Motor neuron (in vitro differentiated cells): ENCODE measurements at regions not wholly inside any gene's neighbourhood (a gene's known extent, or its start where the extent isn't known, plus 50 kb on each side); places are given as distances from the start of the nearest gene placed in this dataset.
A peak's percentile ranks its signal among the peaks of the same experiment; 100 is the strongest.

Source experiments
- ATAC-seq, 8 experiments: fragments of 200-7000 bp; cut with Tn5 transposase; replicated peaks in 6 of 8; 2 replicates each; pipeline ENCODE4 v1.8.0; 2021; ENCODE audit warnings: mild to moderate bottlenecking in 8 of 8, moderate library complexity in 8 of 8
- H3K27ac ChIP-seq, 2 donors: fragments of 250-450 bp; sonication (Bioruptor Pico); 2 replicates each; pipeline ENCODE4 v1.9.0; 2021; ENCODE audit warnings: antibody characterized with exemption in 2 of 2, mild to moderate bottlenecking in 2 of 2, moderate library complexity in 1 of 2
- H3K4me1 ChIP-seq, 2 donors: fragments of 250-450 bp; sonication (Bioruptor Pico); replicated peaks in 1 of 2; 2 replicates each; pipeline ENCODE4 v1.6.1; 2021; ENCODE audit warnings: antibody characterized with exemption in 2 of 2, mild to moderate bottlenecking in 2 of 2, moderate library complexity in 1 of 2
- H3K4me3 ChIP-seq, 5 donors: fragments of 250-450 bp; sonication (Bioruptor Pico); 2 replicates each; pipeline ENCODE4 v1.9.0; 2021; ENCODE audit warnings: antibody characterized with exemption in 5 of 5, mild to moderate bottlenecking in 5 of 5, moderate library complexity in 4 of 5
- WGBS, 10 experiments: fragments of 450-650 bp; shearing (Covaris generic); methylation state at CpG; one replicate each; pipeline ENCODE4 v1.0.0; 2022; 5-methylcytosine and 5-hydroxymethylcytosine counted together
- in situ Hi-C, 9 experiments: fragments of 400-800 bp; cut with MboI; loops; one replicate each; pipeline ENCODE4 v1.15.0; 2021; ENCODE audit warnings: low sequenced_read_pairs in 9 of 9, low pct_unique_long_range_greater_than_20kb in 2 of 9; ENCODE audit not compliant: unreplicated experiment in 9 of 9

GRCh38 chr2:146130290-146130689, 1610.4 kb upstream of the ZEB2 start:
- ATAC-seq = peak in 3 of 8 experiments; percentile 47 to 76 (median 75)
- Histone ChIP-seq H3K4me3 (no peak overlapping the region), H3K27ac (no peak overlapping the region), H3K4me1 (no peaks in the 10 kb centered on the region)
- in situ Hi-C loops = no loop called here
- WGBS, 10 experiments = 92 to 100% methylated on average over 2 to 4 of the region's 4 CpGs; no CpG with 5 or more reads in 8 of the 10 experiments

GRCh38 chr2:146129231-146129630, 1609.3 kb upstream of the ZEB2 start:
- H3K4me3 ChIP-seq = no peak overlapping the region
- 78 to 100% (median 91%) methylated on average over 1 to 2 of the region's 2 CpGs for WGBS, 10 experiments
- in situ Hi-C loops = no loop called here
- no peak overlapping the region for H3K27ac ChIP-seq
- no peak for ATAC-seq
- no peaks in the 10 kb centered on the region for H3K4me1 ChIP-seq

GRCh38 chr2:146128216-146128615, 1608.3 kb upstream of the ZEB2 start:
- no peaks in the 10 kb centered on the region for H3K4me1 ChIP-seq
- no peak overlapping the region for H3K27ac ChIP-seq
- 29 to 100% (median 83%) methylated on average over 1 to 3 of the region's 3 CpGs for WGBS, 10 experiments
- ATAC-seq = peak in 2 of 8 experiments; percentile 65 to 71
- in situ Hi-C loops = no loop called here
- H3K4me3 ChIP-seq = no peak overlapping the region

GRCh38 chr2:146125551-146125950, 1605.6 kb upstream of the ZEB2 start:
- Histone ChIP-seq H3K27ac (no peak overlapping the region), H3K4me1 (no peaks in the 10 kb centered on the region), H3K4me3 (no peak overlapping the region)
- in situ Hi-C loops = no loop called here
- no peak for ATAC-seq

- no peaks in the 10 kb centered on the region for H3K4me1 ChIP-seq
- no peak for ATAC-seq
- no peak overlapping the region for H3K27ac ChIP-seq
- 44 to 100% (median 71%) methylated on average over 1 to 2 of the region's 2 CpGs; no CpG with 5 or more reads in 1 of the 10 experiments for WGBS, 10 experiments
- in situ Hi-C loops = no loop called here
- no peak overlapping the region for H3K4me3 ChIP-seq
These were observed 1604.8 kb upstream of the ZEB2 start for GRCh38 chr2:146124741-146125140.

GRCh38 chr2:146123714-146124113, 1603.8 kb upstream of the ZEB2 start:
- H3K4me3 ChIP-seq = no peak overlapping the region
- no peak overlapping the region for H3K27ac ChIP-seq
- in situ Hi-C loops = no loop called here
- no peaks in the 10 kb centered on the region for H3K4me1 ChIP-seq
- no peak for ATAC-seq
- 40 to 100% (median 75%) methylated on average over 1 of the region's 1 CpG; no CpG with 5 or more reads in 3 of the 10 experiments for WGBS, 10 experiments

- in situ Hi-C loops = no loop called here
- WGBS, 10 experiments = 70 to 100% (median 91%) methylated on average over 1 to 3 of the region's 3 CpGs
- Histone ChIP-seq H3K27ac (no peak overlapping the region), H3K4me3 (no peak overlapping the region), H3K4me1 (no peaks in the 10 kb centered on the region)
- no peak for ATAC-seq
These were observed 1603.3 kb upstream of the ZEB2 start for GRCh38 chr2:146123256-146123655.

GRCh38 chr2:146119586-146119985, 1599.7 kb upstream of the ZEB2 start:
- 58 to 100% (median 86%) methylated on average over 1 to 3 of the region's 3 CpGs for WGBS, 10 experiments
- Histone ChIP-seq H3K27ac (no peak overlapping the region), H3K4me3 (no peak overlapping the region), H3K4me1 (no peaks in the 10 kb centered on the region)
- in situ Hi-C loops = no loop called here
- no peak for ATAC-seq

- in situ Hi-C loops = no loop called here
- WGBS, 10 experiments = 67 to 100% (median 73%) methylated on average over 2 to 3 of the region's 3 CpGs; no CpG with 5 or more reads in 7 of the 10 experiments
- no peak overlapping the region for H3K27ac ChIP-seq
- no peak overlapping the region for H3K4me3 ChIP-seq
- H3K4me1 ChIP-seq = no peaks in the 10 kb centered on the region
- ATAC-seq = peak in 1 of 8 experiments; percentile 23
These were observed 1589.1 kb upstream of the ZEB2 start for GRCh38 chr2:146108993-146109392.

GRCh38 chr2:146094185-146094584, 1574.3 kb upstream of the ZEB2 start:
- whole genome bisulfite sequencing, 10 experiments = 0 to 100% (median 69%) methylated on average over 1 to 3 of the region's 3 CpGs; no CpG with 5 or more reads in 2 of the 10 experiments
- ATAC-seq = no peak
- H3K4me3 ChIP-seq = no peak overlapping the region
- H3K4me1 ChIP-seq = no peaks in the 10 kb centered on the region
- in situ Hi-C loops = no loop called here
- no peak overlapping the region for H3K27ac ChIP-seq

GRCh38 chr2:146081459-146081858, 1561.5 kb upstream of the ZEB2 start:
- H3K4me1 ChIP-seq = no peaks in the 10 kb centered on the region
- no peak overlapping the region for H3K4me3 ChIP-seq
- ATAC-seq = no peak
- in situ Hi-C loops = no loop called here
- no peak overlapping the region for H3K27ac ChIP-seq
- WGBS, 10 experiments = 33 to 93% (median 85%) methylated on average over 1 of the region's 1 CpG; no CpG with 5 or more reads in 1 of the 10 experiments

GRCh38 chr2:146080925-146081324, 1561.0 kb upstream of the ZEB2 start:
- in situ Hi-C loops = no loop called here
- no peak overlapping the region for H3K4me3 ChIP-seq
- 67 to 100% (median 89%) methylated on average over 1 to 2 of the region's 2 CpGs for WGBS, 10 experiments
- H3K4me1 ChIP-seq = no peaks in the 10 kb centered on the region
- ATAC-seq = no peak
- H3K27ac ChIP-seq = no peak overlapping the region

GRCh38 chr2:146079216-146079615, 1559.3 kb upstream of the ZEB2 start:
- Histone ChIP-seq H3K4me3 (no peak overlapping the region), H3K27ac (no peak overlapping the region), H3K4me1 (no peaks in the 10 kb centered on the region)
- 0 to 86% (median 61%) methylated on average over 1 of the region's 1 CpG for WGBS, 10 experiments
- ATAC-seq = no peak
- in situ Hi-C loops = no loop called here

- in situ Hi-C loops = no loop called here
- Histone ChIP-seq H3K27ac (no peak overlapping the region), H3K4me3 (no peak overlapping the region), H3K4me1 (no peaks in the 10 kb centered on the region)
- ATAC-seq = no peak
- 40 to 100% (median 56%) methylated on average over 1 of the region's 1 CpG; no CpG with 5 or more reads in 5 of the 10 experiments for WGBS, 10 experiments
These were observed 1557.2 kb upstream of the ZEB2 start for GRCh38 chr2:146077156-146077555.
